Activated CD8-positive, alpha-beta memory T cell treated with anti-CD3 and anti-CD28 coated beads, Interleukin-2, amount 50 U/mL, for 4 hours (primary cell): ENCODE measurements at regions not wholly inside any gene's neighbourhood (a gene's known extent, or its start where the extent isn't known, plus 50 kb on each side); places are given as distances from the start of the nearest gene placed in this dataset.

Experiments used
- DNase-seq: peaks from one replicate; pipeline ENCODE4 v3.0.0-alpha.2; 2020

GRCh38 chr17:81345228-81346089 is 49.8 kb upstream of the BAHCC1 start:
- peak; percentile 44 for DNase-seq
